HT1080 (cell line): ENCODE measurements at regions not wholly inside any gene's neighbourhood (a gene's known extent, or its start where the extent isn't known, plus 50 kb on each side); places are given as distances from the start of the nearest gene placed in this dataset.

Experiments
- DNase-seq: peaks from one replicate; pipeline ENCODE4 v3.0.0-alpha.2; 2015; ENCODE audit warnings: low read depth

- no peak for DNase-seq
These were observed 86.8 kb downstream of the SPRING1 start for GRCh38 chr12:116651089-116651488.

GRCh38 chr12:116650585-116651087 lies 87.2 kb downstream of the SPRING1 start:
- DNase-seq = no peak

GRCh38 chr12:116650062-116650461 lies 87.8 kb downstream of the SPRING1 start:
- no peak for DNase-seq

GRCh38 chr12:116647813-116648212 lies 88.6 kb downstream of the MAP1LC3B2 start:
- no peak for DNase-seq

- DNase-seq = no peak
These were observed 87.7 kb downstream of the MAP1LC3B2 start for GRCh38 chr12:116646901-116647300.

- no peak for DNase-seq
These were observed 85.6 kb downstream of the MAP1LC3B2 start for GRCh38 chr12:116644806-116645205.

- no peak for DNase-seq
These were observed 83.5 kb downstream of the MAP1LC3B2 start for GRCh38 chr12:116642683-116643082.

- no peak for DNase-seq
These were observed 82.9 kb downstream of the MAP1LC3B2 start for GRCh38 chr12:116642106-116642505.

- DNase-seq = no peak
These were observed 81.1 kb downstream of the MAP1LC3B2 start for GRCh38 chr12:116640281-116640680.

GRCh38 chr12:116639765-116640164 lies 80.6 kb downstream of the MAP1LC3B2 start:
- DNase-seq = no peak

- no peak for DNase-seq
These were observed 79.2 kb downstream of the MAP1LC3B2 start for GRCh38 chr12:116638376-116638775.

- no peak for DNase-seq
These were observed 78.5 kb downstream of the MAP1LC3B2 start for GRCh38 chr12:116637589-116638150.

GRCh38 chr12:116636608-116637519 lies 77.7 kb downstream of the MAP1LC3B2 start:
- DNase-seq = no peak

- DNase-seq = no peak
These were observed 76.3 kb downstream of the MAP1LC3B2 start for GRCh38 chr12:116635487-116635886.

GRCh38 chr12:116633476-116633875 lies 74.3 kb downstream of the MAP1LC3B2 start:
- no peak for DNase-seq

GRCh38 chr12:116631619-116632018 lies 72.4 kb downstream of the MAP1LC3B2 start:
- DNase-seq = no peak

- DNase-seq = no peak
These were observed 71.6 kb downstream of the MAP1LC3B2 start for GRCh38 chr12:116630762-116631161.

GRCh38 chr12:116629480-116629879 lies 70.3 kb downstream of the MAP1LC3B2 start:
- DNase-seq = no peak

GRCh38 chr12:116628989-116629388 lies 69.8 kb downstream of the MAP1LC3B2 start:
- no peak for DNase-seq

GRCh38 chr12:116628450-116628793 lies 69.2 kb downstream of the MAP1LC3B2 start:
- DNase-seq = no peak
